ENCODE measurements at regions not wholly inside any gene's neighbourhood (a gene's known extent, or its start where the extent isn't known, plus 50 kb on each side); places are given as distances from the start of the nearest gene placed in this dataset.

DNA sequence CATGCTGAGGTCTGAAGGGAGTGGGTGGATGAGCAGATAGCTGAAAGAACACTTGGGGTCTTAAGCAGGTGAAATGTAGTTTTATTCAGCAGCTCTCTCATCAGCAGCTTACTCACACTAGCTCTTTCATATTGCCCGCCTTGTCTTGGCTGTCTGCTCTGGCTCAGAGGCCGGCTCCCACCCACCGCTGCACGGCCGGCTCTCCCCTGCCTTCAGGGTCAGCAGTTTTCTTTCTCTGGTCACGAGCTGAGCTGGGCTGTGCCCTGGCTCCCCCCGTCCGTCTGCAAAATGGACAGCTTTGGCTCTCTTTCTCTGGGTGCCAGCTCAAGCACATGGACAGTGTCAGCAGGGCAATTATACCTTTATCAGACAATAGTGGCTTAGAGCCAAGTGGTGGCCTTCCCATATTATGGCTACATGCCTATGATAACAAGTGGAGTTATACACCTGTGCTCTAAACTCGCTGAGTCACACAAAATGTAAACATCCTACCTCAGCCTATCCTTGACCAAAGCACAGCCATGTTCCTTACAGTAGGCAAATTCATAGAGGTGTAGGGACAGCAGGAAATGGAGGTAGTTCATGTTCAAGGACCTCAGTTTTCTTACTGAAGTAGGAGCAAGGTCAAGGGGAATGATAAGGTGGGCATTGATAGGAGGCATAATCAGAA lies 224.8 kb downstream of the SOCS6 start:
- no peak for DNase-seq (ENCODE audit: low read depth in 2 of 2)

DNA sequence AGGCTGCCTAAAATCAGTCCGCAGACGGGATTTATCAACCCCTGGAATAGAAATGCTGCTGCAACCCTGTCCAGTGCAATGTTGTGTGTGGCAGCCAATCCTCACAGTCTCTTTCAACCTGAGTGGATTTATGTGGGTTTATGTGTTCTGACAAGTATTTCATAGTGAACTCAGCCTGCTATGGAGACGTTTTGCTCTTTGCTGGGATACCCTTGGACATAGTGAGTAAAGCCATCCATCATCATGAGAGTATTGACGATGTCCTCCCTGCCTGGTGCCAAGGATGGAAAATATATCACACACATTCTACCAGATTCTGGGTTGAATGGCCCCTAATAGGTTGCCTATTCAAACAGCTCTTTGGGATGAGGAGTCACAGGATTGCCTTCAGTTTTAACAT lies 219.1 kb downstream of the SOCS6 start:
- no peak for DNase-seq (ENCODE audit: low read depth in 2 of 2)

DNA sequence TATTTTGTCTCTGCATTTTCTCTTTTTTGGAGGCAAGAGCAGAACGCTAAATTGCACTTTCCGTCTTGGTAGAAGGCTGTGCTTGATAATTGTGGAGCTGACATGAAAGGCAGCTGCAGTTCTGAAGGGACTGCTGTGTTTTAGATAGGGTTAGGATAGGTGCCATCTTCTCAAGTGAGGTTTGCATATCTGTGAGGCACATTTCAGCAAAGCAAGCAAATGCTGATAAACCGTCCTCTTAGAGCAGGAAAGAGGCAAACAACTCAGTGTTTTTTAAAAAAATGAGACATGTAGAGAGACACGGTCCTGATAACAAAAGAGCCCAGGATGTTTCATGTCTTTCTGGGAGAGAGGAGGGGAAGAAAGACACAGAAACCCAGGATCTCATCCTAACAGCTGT lies 217.7 kb downstream of the SOCS6 start:
- no peak for DNase-seq (ENCODE audit: low read depth in 2 of 2)

DNA sequence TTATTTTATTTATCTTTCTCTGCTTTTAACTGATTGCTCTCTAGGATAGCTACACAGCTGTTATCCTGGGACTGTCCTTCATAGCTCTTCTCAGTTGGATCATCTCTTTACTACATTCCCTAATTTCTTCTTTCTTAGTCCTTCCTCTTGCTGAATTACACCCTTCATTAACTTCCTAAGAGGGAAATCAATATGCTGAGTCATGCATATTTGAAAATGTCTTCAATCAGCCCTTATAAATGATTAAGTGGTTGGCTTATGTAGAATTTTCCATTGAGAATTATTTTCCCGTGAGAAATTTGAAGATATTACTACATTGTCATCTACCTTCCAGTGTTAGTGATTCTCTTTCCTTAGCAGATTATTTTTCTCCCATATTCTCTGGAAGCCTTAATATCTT lies 214.2 kb downstream of the SOCS6 start:
- no peak for DNase-seq (ENCODE audit: low read depth in 2 of 2)

DNA sequence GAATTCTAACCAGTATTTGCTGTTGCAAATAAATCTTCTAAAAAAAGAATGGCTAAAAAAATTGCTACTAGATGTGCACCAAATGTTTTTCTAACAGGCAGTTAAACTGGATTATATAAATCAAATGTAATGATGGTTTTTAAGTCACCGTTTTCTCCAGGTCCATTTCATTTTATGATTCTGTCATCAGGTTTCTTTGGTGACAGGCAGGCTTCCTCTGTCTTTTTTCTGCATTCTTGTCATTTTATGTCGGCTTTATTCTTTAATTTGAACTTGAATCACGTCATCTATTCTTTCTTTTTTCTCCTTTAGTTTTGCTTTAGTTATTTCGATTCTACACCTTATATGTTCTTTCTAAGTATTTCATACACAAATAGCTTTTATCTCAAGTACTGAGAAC lies 212.5 kb downstream of the SOCS6 start:
- no peak for DNase-seq (ENCODE audit: low read depth in 2 of 2)

DNA sequence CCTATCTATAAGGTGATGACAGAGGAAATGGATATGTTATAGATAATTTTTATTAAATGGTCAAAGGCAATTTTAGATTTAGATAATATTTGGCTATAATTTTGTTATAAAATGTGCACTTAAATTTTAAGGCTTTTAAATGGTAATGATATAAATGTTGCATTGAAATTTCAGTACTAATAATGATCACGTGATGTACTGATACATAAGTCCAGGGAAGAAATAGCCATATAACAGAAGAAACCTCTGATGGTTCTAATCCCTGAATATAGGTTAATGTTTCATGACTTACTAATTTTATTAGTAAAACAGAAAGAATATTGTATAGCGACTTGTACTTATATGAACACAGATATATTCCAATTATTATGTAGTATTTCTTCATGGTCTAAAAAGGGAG lies 211.9 kb downstream of the SOCS6 start:
- DNase-seq (ENCODE audit: low read depth in 2 of 2), result no peak

DNA sequence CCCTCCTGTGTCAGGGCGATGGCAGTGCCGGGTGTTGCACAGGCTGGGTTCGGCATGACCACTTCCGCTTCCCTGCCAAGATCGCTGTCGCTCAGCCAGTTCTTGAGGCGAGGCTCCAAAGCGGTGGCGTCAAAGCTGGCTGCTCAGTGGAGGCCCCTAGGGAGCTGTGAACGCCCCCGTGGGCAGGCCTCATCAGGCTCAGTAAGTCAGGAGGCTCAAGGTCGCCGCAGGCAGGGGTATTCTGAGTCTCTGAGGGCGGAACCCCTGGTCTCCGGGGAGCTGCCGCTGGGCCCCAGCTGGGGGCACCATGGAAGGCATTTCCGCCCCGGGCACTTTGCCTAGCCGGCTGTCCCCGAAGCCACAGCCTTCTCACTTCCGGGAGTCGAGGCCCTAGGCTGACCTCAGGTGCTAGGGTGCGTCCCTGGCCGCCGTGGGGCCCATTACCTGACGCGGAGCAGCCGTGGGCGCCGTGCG lies 210.4 kb downstream of the SOCS6 start:
- DNase-seq (ENCODE audit: low read depth in 2 of 2), result peak in 1 of 2 donors; percentile 2

DNA sequence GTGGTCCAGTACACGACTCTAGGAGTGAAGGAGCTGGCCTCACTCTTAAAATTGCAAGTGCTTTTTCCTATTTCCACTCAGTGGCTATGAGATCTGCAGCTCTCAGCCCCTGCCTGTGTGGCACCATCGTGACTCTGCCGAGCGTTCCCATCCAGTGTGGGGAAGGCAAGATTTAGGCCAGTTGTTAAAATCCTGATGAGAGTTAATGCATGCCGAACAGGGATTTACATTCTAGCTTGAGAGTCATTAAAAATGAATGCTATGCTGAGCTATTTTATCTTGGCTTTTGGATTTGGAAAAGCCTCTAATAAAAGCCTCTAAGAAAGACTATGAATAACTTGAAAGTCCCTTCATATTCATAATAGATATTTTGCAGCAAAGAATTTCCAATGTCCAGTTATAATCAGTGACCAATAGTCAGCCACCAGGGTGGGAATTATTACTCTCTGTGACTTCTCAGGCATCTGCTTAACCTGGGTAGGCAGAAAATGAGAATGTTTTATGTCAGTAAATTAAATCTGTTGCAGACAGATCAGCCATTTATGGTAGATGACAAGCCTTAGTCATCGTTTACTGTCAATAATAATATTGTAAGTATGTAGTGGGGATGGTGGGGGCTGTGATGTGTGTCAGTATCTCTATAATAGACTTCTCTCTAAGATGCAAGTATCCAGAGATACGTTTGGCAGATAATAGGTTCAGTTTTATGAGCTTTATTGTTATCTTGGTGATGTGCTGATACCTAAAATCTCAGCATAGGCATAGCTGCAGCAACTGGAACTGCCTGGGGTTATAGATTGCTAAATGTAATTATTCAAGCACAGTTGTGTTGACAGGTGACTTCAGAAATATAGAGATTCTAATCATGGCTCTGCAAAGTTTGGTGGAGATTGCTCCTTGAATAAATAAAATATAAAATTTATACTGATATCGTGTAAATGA lies 207.8 kb downstream of the SOCS6 start:
- no peak for DNase-seq (ENCODE audit: low read depth in 2 of 2)

DNA sequence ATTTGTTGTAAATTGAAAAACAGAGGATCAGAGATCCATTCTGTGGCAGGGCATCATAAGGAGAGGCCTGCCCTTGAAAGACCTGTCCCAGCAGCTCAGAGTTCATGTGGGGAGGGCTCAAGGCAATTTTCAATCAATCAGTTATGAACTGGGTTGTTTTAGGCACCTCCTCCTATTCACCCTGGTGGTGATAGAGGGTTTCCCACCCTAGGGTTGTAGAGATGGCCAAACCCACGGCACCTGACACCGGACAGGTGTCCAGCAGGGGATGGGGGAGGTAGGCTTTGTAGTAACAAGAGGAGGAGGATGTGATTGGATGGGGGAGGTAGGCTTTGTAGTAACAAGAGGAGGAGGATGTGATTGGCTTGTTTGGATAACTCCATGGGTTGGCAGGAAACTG lies 205.7 kb downstream of the SOCS6 start:
- DNase-seq (ENCODE audit: low read depth in 2 of 2), result no peak

DNA sequence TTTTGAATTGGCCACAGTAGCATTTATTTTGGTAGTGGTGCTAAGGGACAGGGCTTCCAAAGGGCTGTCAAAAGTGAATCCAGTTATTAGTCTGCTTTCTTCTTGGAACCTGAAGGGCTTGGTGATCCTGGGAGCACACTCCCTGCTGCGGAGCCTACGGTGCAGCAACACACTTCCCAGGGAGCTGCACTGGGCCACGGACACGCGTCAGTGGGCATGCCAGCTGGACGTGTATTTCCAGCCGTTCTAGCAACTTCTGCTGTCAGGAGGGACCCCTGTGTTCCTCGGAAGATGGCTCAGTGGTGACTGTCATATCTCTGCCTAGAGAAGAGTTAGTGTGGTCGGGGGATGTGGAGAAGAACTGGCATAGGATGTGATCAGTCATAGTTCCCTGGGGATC lies 204.6 kb downstream of the SOCS6 start:
- DNase-seq (ENCODE audit: low read depth in 2 of 2), result no peak

DNA sequence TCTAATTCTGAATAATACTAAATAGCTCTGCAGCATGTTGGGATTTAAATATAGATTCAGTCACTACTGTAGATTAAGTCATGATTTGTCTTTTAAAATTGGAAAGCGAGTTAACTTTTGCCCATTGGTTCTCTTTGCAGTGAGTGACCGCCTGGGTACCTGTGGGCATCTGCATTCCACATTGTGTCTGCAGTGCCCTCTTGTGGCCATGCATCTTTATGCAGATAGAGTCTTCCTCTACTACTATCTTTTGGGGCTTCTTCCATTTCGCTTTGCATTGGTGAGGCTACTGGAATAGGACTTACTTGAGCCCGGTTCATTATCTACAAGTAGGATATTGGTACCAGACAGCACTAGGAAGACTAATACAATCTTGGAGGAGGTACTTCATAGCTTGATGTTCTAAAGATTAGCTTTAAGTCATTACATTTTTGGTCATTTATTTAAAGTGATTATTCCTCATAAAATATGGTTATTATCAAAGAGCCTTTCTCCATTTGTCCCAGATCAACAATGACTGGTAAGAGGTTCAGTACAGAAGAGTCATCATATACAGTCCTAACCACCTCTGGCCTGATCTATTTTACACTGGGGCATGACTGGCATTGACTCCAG lies 203.0 kb downstream of the SOCS6 start:
- peak; percentile 44 to 45 for DNase-seq (ENCODE audit: low read depth in 2 of 2)

DNA sequence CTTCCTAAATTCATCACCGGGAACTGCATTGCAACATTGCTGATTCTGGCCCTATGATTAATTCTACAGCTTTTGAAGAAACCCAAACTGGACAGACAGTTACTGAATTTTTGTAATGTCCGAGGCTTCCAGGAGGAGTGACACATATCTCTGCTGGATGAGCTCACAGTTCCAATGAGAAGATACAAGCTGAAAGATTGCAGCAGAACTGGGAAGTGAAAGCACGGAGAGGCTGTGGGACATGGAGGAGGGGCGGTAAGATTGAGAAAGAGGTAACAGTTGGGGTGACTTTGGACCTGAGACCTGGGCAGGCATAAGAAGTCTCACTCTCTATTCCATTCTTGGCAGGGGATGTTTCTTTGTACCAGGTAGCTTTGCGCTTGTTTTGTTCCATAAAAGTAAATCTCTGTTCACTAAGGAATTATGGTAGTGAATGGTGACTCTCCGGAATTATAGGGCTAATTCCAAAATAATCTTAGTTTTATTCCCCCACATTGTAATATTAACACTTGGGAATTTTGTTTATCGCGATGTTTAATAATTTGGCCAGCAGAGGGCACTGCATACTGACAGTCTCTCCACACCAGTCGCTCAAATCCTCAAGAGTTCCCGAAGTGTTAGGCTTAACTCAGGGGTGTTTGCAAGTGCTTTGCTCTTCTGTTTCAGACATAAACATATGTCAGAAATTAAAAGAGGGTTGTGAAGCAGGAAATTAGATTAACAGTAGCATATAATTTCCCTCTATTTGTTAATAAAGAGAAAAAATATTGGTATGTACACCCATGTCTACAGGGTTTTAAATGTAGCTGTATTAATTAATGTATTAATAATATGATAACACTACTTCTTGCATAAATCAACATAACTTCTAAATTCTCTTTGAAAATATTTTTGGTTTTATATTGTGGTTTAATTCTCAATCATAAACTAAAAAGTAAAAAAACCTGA lies 201.4 kb downstream of the SOCS6 start:
- peak; percentile 6 to 8 for DNase-seq (ENCODE audit: low read depth in 2 of 2)

DNA sequence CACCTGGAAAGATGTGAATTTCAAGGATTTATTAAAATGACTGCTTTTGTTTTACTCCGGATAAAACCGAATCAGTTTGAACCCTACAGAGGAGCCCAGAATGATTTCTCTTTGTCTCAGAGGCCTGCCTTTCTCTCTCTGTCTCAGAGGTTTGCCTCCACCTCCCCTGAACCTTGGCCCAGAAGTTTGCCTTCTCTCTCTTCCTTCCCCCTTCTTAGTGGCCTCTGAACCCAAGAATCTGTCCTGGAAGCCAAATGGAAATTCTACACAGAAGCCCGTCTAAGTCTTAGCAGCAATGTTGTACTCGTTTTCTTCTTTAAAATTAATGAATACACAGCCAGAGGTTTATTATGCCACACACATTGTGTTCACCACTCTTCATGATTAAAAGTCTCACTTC lies 200.7 kb downstream of the SOCS6 start:
- DNase-seq (ENCODE audit: low read depth in 2 of 2), result no peak

DNA sequence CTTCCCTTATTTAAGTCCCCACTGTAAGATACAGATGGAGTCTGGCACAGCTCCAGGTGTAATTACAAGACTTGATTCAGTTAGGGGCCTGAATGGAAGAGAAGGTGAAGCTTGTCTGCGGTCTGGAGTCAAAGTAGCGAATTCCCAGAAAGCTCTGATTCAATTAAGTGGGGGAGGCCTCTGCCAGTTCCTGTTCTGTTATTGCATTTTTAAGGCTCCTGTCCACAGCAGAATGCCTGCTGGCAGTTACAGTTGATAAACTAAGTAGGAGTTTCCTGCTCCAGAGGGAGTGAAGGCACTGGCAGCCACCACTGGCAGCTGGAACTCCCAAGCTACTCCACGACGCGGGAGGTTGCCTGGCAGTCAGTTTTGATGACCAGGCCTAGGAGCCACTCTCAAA lies 181.1 kb downstream of the SOCS6 start:
- no peak for DNase-seq (ENCODE audit: low read depth in 2 of 2)

DNA sequence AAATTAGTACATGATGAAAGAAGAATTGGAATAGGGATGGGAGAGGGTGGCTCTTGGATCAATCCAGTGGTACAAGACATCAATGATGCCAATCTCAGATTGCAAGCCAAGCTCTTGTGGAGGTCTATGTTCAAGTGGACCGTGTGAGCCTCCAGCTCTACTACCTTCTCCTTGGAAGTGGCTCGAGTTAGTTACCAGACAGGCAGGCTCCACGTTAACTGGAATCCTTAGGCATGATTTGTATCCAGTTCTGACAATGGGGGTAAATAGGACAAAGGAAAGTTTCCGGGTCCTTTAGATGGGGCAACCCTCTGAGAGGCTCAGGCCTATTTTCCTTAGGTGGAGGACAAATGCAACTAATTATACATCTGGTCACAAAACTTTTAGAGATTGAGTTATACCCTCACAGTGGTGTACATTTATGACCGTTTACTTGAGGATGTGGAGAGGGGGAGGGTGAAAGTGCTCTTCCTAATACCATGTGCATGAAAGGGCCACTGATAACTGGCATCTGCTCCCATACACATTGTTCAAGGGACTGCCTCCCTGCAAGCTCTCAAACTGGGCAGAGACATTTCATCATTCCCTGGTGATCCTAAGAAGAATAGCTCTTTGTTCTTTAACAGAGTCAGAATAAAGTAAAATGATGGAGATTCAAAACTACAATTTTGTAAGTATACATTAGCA lies 180.2 kb downstream of the SOCS6 start:
- DNase-seq (ENCODE audit: low read depth in 2 of 2), result no peak

DNA sequence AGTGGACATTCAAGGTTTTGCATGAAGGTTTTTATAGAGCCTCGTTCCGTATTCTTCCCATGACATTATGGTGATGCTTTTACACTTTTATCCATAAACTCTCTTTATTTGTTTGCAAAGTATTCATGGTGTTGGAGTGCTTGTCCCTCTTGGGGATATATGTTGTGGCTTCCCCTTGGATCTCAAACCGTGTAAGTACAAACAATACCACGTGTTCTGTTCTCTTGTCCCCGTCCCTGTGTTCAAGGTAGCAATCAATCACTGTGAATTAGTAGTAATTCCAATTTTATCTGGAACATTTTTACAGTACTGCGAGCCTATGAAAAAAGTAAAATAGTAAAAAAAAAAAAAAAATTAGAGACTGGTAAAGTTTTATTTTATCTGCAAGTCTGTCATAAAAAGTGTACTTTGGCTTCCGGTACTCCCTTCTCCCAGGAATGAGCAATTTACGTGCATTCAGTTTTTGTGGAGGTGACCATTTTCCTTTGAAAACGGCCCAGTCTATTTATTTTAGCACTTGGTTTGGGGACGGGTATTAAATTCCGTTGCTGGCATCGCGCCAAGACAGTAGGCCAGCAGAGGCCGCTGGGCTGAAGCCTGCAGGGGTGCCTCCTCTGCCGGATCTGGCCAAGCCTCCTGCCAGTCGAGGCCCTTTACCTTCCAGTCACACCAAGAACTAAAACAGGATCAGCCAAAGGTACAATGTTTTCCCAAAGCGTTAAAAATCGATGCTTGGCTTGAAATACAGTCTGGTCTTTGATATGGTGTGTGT lies 175.7 kb downstream of the SOCS6 start:
- peak; percentile 5 to 14 for DNase-seq (ENCODE audit: low read depth in 2 of 2)

DNA sequence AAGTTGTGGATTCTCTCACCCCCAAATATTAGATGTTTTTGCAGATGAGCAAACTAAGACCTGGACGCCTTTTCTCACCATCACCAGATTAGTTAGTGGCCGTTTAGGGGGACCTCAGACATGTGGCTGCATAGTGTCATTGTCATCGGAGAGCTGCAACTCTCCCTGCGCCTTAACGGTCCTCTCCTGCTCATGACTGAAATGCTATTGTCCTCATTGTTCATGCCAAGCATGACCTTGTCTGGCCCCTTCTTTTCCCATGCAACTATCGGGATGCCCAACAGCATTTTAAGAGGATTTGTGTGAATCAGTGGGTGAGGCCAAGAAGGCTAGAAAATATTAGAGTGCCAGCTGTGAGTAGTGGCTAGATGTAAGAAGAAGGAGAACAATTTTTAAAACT lies 174.2 kb downstream of the SOCS6 start:
- no peak for DNase-seq (ENCODE audit: low read depth in 2 of 2)

DNA sequence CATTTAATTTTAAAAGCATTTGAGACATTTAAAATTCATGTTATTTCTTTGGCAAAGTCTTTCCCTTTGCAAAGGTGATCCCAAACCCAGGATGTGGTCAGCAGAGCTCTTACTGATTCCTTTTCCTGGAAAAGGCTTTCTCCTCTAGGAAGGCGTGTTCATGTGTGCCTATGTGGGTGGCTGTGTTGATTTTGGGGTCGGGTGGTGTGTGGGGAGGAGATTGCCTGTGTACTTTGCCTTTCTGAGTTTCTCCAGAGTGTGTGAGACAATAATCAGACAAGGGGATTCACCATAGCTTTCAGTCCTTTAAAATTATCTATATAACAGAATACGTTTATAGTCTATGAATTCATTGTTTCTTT lies 173.2 kb downstream of the SOCS6 start:
- DNase-seq (ENCODE audit: low read depth in 2 of 2), result no peak

DNA sequence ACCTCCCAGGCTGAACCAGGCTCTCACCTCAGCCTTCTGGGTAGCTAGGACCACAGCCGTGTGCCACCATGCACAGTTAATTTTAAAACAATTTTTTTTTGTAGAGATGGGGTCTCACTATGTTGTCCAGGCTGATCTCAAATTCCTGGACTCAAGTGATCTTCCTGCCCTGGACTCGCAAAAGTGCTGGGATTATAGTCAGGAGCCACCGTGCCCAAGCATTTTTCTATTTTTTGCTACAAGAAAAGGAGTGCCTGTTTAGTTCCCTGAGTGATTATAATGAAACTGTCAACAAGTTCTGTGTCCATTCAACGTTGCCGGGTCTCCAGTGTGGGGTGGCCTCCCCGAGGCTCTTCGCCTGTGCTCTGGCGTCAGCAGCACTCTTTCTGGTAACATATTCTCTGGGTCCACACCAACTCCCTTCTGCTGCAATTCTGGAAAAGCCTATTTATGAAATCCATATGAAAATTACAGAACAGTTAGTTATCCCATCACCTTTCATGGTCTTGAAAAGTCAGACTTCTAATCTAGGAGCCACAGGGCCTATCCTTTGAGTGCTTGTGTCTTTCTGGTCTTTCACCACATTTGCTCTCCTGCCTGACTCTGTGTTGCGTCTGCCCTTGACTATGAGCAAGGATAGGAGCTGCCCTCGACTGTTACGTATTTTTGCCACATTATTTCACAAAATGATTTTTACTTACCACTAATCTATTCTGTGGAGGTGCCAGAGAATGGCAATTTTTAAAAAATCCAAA lies 172.7 kb downstream of the SOCS6 start:
- DNase-seq (ENCODE audit: low read depth in 2 of 2), result no peak

DNA sequence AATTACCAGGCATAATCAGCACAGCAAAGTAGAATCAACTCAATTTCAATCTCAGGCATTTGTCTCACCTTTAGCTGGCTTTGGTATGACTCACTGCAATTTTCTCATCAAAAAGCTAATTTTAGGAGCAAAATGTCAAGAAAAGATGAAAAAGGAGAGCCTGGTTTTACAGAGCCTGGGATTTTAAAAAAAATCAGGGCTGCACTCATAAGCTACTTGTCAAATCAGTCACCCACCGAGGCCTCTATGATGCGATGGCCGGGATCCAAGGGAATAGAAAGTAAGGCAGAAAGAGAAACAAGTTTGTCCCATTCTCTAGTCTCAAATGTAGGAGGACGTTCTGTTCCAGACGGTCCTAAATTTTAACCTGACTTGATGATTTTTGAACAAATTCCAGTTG lies 170.9 kb downstream of the SOCS6 start:
- DNase-seq (ENCODE audit: low read depth in 2 of 2), result no peak

Measured in stimulated activated CD4-positive, alpha-beta T cell treated with anti-CD3 and anti-CD28 coated beads, Interleukin-4, amount 100 ng/mL, for 48 hours (primary cell).